Smooth muscle cell (in vitro differentiated cells): ENCODE measurements at regions not wholly inside any gene's neighbourhood (a gene's known extent, or its start where the extent isn't known, plus 50 kb on each side); places are given as distances from the start of the nearest gene placed in this dataset.

Experiments
- DNase-seq: peaks from one replicate; lab custom pipeline; 2025; ENCODE audit not compliant: unreplicated experiment; lab: John Stamatoyannopoulos, UW
- H2AFZ ChIP-seq: fragments of 200-600 bp; sonication (generic); 2 replicates; pipeline ENCODE4 v1.6.0; 2016; ENCODE audit warnings: antibody characterized with exemption, low read depth, mild to moderate bottlenecking
- H3F3A ChIP-seq: fragments of 200-600 bp; sonication (generic); 2 replicates; pipeline ENCODE4 v1.6.0; 2017; ENCODE audit warnings: antibody characterized with exemption, low read depth
- H3K27ac ChIP-seq: fragments of 200-600 bp; sonication (generic); 2 replicates; pipeline ENCODE4 v1.5.1; 2016; ENCODE audit warnings: low read depth, mild to moderate bottlenecking
- H3K27me3 ChIP-seq: fragments of 200-600 bp; sonication (generic); 2 replicates; pipeline ENCODE4 v1.6.1; 2016; ENCODE audit warnings: low read depth, mild to moderate bottlenecking
- H3K36me3 ChIP-seq: fragments of 200-600 bp; sonication (generic); 2 replicates; pipeline ENCODE4 v1.5.1; 2016; ENCODE audit warnings: low read depth
- H3K4me1 ChIP-seq: fragments of 200-600 bp; sonication (generic); 2 replicates; pipeline ENCODE4 v1.5.1; 2016; ENCODE audit warnings: low read depth
- H3K4me2 ChIP-seq: fragments of 200-600 bp; sonication (generic); 2 replicates; pipeline ENCODE4 v1.6.0; 2016; ENCODE audit warnings: mild to moderate bottlenecking
- H3K4me3 ChIP-seq: fragments of 200-600 bp; sonication (generic); 2 replicates; pipeline ENCODE4 v1.5.1; 2016; ENCODE audit warnings: mild to moderate bottlenecking
- H3K79me2 ChIP-seq: fragments of 200-600 bp; sonication (generic); 2 replicates; pipeline ENCODE4 v1.6.0; 2016; ENCODE audit warnings: low read depth, mild to moderate bottlenecking
- H3K9ac ChIP-seq: fragments of 200-600 bp; sonication (generic); 2 replicates; pipeline ENCODE4 v1.6.0; 2016; ENCODE audit warnings: low read depth
- H3K9me3 ChIP-seq: fragments of 200-600 bp; sonication (generic); replicated peaks from 2 replicates; pipeline ENCODE4 v1.5.1; 2016; ENCODE audit warnings: low read depth
- H4K20me1 ChIP-seq: fragments of 200-600 bp; sonication (generic); 2 replicates; pipeline ENCODE4 v1.6.0; 2016; ENCODE audit warnings: low read depth
- CTCF ChIP-seq: fragments of 200-600 bp; sonication (generic); IDR thresholded peaks from 2 replicates; pipeline ENCODE4 v1.5.1; 2017; ENCODE audit warnings: borderline replicate concordance, mild to moderate bottlenecking, antibody characterized with exemption; ENCODE audit not compliant: insufficient read depth, poor library complexity, severe bottlenecking
- WGBS: methylation state at CpG from one replicate; pipeline ENCODE4 v1.1.7; 2016; ENCODE audit warnings: low lambda C conversion rate; 5-methylcytosine and 5-hydroxymethylcytosine counted together

GRCh38 chr14:44742202-44742601 lies 219.5 kb downstream of the KLHL28 start:
- no peak for TF ChIP-seq CTCF
- no peak overlapping the region for H3K27ac ChIP-seq

GRCh38 chr14:44741431-44741830 lies 220.3 kb downstream of the KLHL28 start:
- no peak overlapping the region for H3K4me2 ChIP-seq
- H3K9me3 ChIP-seq, result no peaks in the 10 kb centered on the region
- H3K9ac ChIP-seq, result no peak overlapping the region
- H3K79me2 ChIP-seq, result no peaks in the 10 kb centered on the region
- TF ChIP-seq CTCF, result no peak
- no peaks in the 10 kb centered on the region for H3K27me3 ChIP-seq
- no peaks in the 10 kb centered on the region for H3K36me3 ChIP-seq
- H3K27ac ChIP-seq, result no peak overlapping the region
- no peak for DNase-seq
- no peak overlapping the region for H2AFZ ChIP-seq
- H3F3A ChIP-seq, result no peaks in the 10 kb centered on the region
- no peak overlapping the region for H3K4me3 ChIP-seq
- H4K20me1 ChIP-seq, result no peaks in the 10 kb centered on the region
- no peaks in the 10 kb centered on the region for H3K4me1 ChIP-seq

More at GRCh38 chr14:44742202-44742601, 219.5 kb downstream of the KLHL28 start:
- Histone ChIP-seq H3K4me1 (no peaks in the 10 kb centered on the region), H3K4me3 (no peak overlapping the region), H3K27me3 (no peaks in the 10 kb centered on the region), H2AFZ (no peak overlapping the region), H3K4me2 (no peak overlapping the region), H3K79me2 (no peaks in the 10 kb centered on the region), H3K9me3 (no peaks in the 10 kb centered on the region), H4K20me1 (no peaks in the 10 kb centered on the region), H3K9ac (no peak overlapping the region), H3K36me3 (no peaks in the 10 kb centered on the region), H3F3A (no peaks in the 10 kb centered on the region)
- no peak for DNase-seq
- 92% methylated on average over 6 of the region's 6 CpGs for WGBS

- Histone ChIP-seq H3K4me2 (no peak overlapping the region), H2AFZ (no peak overlapping the region), H3K4me1 (no peaks in the 10 kb centered on the region), H4K20me1 (no peaks in the 10 kb centered on the region), H3K27ac (no peak overlapping the region), H3K9me3 (no peaks in the 10 kb centered on the region), H3K27me3 (no peaks in the 10 kb centered on the region), H3K4me3 (no peak overlapping the region), H3F3A (no peaks in the 10 kb centered on the region), H3K9ac (no peak overlapping the region), H3K36me3 (no peaks in the 10 kb centered on the region), H3K79me2 (no peaks in the 10 kb centered on the region)
- DNase-seq, result no peak
- TF ChIP-seq CTCF, result no peak
- 88% methylated on average over 1 of the region's 1 CpG for WGBS
Measured at GRCh38 chr14:44736326-44736725, 225.4 kb downstream of the KLHL28 start.

GRCh38 chr14:44732144-44732543 lies 225.1 kb upstream of the FSCB start:
- Histone ChIP-seq H4K20me1 (no peaks in the 10 kb centered on the region), H3K79me2 (no peaks in the 10 kb centered on the region), H3K9me3 (no peaks in the 10 kb centered on the region), H3K36me3 (no peaks in the 10 kb centered on the region), H2AFZ (no peak overlapping the region), H3K4me2 (no peak overlapping the region), H3F3A (no peaks in the 10 kb centered on the region), H3K27ac (no peak overlapping the region), H3K4me3 (no peak overlapping the region), H3K27me3 (no peaks in the 10 kb centered on the region), H3K9ac (no peak overlapping the region), H3K4me1 (no peaks in the 10 kb centered on the region)
- TF ChIP-seq CTCF, result no peak
- DNase-seq, result no peak
